ENCODE measurements at regions not wholly inside any gene's neighbourhood (a gene's known extent, or its start where the extent isn't known, plus 50 kb on each side); places are given as distances from the start of the nearest gene placed in this dataset.

DNA sequence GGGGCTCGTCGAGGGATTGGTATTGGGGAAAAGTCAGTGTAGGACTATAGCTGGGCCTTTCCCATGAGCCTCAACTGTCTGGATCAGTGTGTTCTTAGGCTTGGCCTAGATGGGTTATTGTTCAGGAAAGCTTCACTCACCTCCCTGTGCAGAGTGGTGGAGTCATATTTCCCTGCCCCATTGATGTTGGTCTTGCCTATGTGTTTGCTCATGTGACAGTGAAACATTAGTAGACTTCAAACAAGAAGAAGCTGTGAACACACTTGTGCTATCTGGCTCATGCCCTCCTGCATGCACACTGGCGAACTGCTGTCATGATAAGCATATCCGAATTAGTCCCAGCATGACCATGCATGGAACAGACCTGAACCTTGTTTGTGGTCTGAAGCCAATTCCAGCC, 171.1 kb downstream of the DHX35 start:
- DNase-seq (ENCODE audit: low read depth, low spot score) = no peak
- no peak overlapping the region for H3K27ac ChIP-seq

DNA sequence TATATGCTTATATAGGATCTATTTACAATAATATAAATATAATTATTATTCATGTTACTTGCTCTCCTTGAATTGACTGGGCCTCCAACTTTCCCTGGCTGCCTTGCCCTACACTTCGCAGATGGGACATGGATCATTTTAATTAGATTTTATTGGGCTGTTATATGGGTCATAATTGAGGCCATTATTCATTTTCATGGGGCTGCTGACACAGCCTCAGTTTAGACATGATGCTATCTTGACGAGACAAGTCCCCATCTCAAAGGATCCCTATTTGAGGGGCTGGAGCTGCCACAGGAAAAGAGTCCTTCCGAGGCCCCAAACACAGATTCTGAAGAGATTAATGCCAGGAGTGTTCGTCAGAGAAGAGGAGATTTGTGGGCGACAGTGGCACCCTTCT, 170.4 kb downstream of the DHX35 start:
- no peak overlapping the region for H3K27ac ChIP-seq
- no peak for DNase-seq (ENCODE audit: low read depth, low spot score)

DNA sequence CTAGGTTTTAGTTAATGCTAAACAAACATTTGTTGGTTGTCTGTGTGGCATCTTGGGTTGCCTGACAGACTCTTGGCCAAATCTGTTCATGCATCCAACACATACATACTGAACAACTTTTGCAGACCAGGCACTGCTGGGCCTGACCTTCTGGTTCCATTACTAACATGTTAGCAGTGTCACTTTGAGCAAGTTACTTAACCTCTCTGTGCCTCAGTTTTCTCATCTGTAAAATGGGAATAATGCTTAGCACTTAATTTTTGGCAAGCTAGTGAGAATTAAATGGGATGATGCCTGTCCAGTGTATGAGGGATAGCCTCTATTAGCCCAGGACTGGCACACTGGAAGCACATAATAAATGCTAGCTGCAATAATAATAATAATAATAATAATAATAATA, 169.9 kb downstream of the DHX35 start:
- DNase-seq (ENCODE audit: low read depth, low spot score) = no peak

GRCh38 chr20:39130627-39131026, 168.5 kb downstream of the DHX35 start:
- H3K27ac ChIP-seq = no peak overlapping the region
- DNase-seq (ENCODE audit: low read depth, low spot score) = no peak

More for the DNA sequence above, 169.9 kb downstream of the DHX35 start:
- H3K27ac ChIP-seq = no peak overlapping the region

DNA sequence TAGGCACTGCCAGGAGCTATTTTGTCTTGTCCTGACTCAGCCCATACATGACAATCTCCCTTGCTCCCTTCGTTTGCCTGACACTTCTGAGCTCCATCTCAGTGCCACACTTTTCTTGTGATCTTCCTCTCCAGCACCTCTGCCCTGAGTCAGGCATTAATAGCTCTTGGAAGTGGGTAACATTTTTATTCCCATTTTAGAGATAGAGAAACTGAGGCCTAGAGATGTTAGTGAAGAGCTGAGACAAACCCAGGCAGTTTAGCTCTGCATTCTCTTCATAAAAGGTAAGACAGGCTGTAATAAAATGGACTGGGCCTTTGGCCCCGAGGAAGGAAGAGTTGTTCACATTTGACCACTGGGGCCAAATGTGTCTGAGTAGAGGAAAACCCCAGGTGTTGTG, 167.4 kb downstream of the DHX35 start:
- no peak overlapping the region for H3K27ac ChIP-seq

DNA sequence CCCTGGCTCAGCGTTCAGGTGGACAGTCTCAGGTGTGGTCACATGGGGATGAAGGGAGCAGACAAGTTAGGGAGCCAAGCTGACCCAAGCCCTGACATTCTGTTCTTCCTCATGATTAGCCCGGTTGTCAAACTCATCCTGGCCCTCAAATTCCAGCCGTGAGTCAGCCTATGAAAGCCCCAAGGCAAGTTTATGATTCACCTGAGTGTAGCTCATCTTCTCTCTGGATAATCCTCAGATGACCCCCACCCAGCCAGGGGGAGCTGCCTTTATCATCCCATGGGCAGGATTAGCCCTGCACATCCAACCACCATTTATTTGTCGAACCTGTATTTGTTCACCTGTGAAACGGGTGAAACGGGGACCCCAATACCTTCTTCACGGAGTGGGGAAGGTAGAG, 161.9 kb downstream of the DHX35 start:
- no peak overlapping the region for H3K27ac ChIP-seq
- DNase-seq (ENCODE audit: low read depth, low spot score) = no peak

More for the DNA sequence above, 167.4 kb downstream of the DHX35 start:
- DNase-seq (ENCODE audit: low read depth, low spot score) = no peak

- no peak for DNase-seq (ENCODE audit: low read depth, low spot score)
Measured at GRCh38 chr20:39123185-39123557, 161.0 kb downstream of the DHX35 start.

DNA sequence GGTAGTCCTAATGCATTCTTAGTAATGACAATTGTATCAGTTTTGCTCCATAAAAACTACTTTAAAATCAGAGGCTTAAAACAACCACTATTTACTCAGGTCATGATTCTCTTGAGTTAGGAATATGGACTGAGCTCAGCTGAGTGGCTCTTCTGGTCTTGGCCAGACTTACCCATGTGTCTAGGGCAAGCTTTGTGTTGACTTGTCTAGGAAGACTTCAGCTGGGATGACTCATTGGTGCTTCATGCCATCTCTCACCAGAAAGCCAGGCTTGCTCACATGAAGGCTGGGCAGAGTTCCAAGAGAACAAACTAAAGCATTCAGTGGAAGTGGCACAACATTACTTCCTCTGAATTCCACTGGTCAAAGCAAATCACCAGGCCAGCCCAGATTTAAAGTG, 155.3 kb downstream of the DHX35 start:
- DNase-seq (ENCODE audit: low read depth, low spot score) = peak; percentile 83
- no peak overlapping the region for H3K27ac ChIP-seq

More at GRCh38 chr20:39123185-39123557, 161.0 kb downstream of the DHX35 start:
- H3K27ac ChIP-seq = no peak overlapping the region

DNA sequence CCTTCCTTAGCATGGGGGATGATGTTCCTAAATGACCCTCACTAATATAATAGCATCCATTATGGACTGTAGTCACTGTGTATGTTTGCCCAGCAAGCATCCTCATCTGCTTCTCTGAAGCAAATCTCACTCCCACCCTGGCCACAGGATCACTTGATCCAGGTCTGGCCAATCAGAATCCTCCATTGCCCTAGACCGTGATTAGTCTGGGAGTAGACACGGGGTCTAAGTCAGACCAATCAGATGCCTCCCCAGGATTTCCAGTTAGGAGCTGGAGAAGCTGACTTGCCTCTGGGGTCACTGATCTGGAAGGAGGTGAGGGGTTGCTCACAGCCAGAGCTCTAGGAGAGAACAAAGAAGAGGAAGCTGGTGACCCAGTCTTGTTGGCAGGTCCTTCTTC, 153.9 kb downstream of the DHX35 start:
- H3K27ac ChIP-seq = no peak overlapping the region
- no peak for DNase-seq (ENCODE audit: low read depth, low spot score)

GRCh38 chr20:39112178-39112743, 150.1 kb downstream of the DHX35 start:
- H3K27ac ChIP-seq = no peak overlapping the region
- DNase-seq (ENCODE audit: low read depth, low spot score) = no peak

GRCh38 chr20:39111359-39112177, 149.4 kb downstream of the DHX35 start:
- no peak for DNase-seq (ENCODE audit: low read depth, low spot score)

GRCh38 chr20:39110819-39111136, 148.6 kb downstream of the DHX35 start:
- H3K27ac ChIP-seq = no peak overlapping the region
- DNase-seq (ENCODE audit: low read depth, low spot score) = no peak

More at GRCh38 chr20:39111359-39112177, 149.4 kb downstream of the DHX35 start:
- no peak overlapping the region for H3K27ac ChIP-seq

DNA sequence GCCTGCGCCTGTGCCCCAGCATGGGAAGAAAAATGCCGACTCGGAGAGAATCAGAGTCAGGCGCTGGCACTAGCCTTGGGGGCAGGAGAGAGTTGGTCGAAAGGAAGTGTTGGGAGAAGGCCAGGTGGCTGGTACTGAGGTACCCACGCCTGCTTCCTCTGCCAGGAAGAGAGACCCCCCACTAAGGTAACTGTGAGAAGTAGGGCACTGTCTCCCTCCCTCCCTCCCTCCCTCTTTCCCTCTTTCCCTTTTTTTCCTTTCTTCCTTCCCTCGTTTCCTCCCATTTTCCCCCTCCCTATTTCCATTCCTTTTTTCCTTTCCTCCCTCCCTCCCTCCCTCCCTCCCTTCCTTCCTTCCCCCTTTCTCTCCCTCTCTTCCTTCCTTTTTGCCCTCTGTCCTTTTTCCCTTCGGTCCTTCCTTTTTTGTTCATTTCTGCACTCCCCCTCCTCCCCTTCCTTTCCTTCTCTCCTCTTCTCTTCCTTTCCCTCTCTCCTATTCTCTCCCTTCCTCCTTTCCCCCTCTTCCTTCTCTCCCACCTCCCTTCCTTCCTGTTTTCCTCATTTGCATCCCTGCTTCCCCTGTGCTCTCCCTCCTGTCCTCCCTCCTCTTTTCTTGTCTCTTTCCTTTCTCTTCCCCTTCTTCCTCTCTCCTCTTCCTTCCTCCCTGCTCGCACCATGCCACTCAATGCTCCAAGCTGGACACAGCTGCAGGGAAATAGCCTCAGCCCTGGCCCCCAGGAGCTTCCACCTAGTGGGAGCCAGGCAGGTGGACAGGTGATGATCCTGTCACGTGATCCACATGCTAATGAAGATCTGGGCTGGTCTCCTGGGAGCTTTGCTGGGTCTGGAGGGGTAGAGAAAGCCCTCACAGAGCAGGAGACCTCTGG, 148.0 kb downstream of the DHX35 start:
- no peak for DNase-seq (ENCODE audit: low read depth, low spot score)
- no peak overlapping the region for H3K27ac ChIP-seq

- no peak overlapping the region for H3K27ac ChIP-seq
- DNase-seq (ENCODE audit: low read depth, low spot score) = no peak
Measured at GRCh38 chr20:39108746-39109145, 146.6 kb downstream of the DHX35 start.

DNA sequence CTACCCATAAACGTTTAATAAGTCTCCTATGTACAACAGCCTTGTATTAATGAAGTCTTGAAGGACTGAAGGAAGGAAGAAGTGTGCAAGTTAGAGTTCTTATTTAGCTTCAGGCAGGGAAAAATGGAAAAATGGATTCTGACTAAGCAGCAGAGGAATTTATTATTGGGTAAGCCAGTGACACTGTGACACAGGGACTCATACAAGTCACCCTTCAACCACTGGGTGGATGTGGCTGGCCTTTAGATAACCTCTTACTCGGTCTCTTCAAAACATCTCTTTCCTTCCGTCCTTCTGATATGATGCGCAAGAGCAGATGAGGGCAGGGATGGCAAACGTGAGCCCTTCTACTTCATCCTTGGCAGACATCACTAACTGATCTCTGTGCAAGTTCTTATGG, 145.6 kb downstream of the DHX35 start:
- no peak for DNase-seq (ENCODE audit: low read depth, low spot score)
- H3K27ac ChIP-seq = no peak overlapping the region

DNA sequence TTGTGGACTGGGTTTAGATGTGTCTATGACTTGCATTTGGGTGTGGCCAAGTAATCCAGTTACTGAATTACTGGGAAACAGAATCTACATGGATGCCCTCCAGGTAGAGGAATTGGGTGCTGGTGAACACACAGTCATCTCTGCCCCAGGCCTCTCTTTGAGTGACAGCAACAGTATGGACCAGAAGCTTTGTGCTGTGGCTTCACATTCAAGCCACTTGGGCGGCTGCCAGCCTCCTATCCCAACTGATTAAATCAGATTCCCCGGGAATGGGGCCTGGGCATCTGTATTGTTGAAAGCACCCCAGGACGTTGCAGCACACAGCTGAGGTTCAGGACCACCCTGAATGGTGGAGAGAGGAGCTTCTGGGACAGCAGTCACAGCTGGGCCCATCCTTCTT, 144.6 kb downstream of the DHX35 start:
- no peak for DNase-seq (ENCODE audit: low read depth, low spot score)
- no peak overlapping the region for H3K27ac ChIP-seq

DNA sequence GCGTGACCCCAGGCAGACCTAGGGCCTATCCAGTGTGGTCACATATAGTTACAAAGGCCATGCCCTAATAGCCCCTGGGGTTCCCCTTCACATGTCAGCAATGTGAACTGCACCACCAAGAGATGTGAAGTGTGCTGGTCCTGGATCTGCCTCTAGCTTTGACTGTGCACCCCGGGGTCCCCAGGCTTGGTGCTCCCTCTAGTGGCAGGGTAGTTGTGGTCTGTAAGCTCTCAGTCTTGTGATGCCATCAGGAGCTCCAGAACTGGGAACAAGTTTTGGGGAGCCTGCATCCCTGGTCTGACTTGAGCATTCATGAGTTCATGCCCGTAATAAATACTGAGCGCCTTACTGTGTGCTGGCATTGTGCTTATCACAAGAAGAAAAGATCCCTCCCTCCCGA, 143.4 kb downstream of the DHX35 start:
- H3K27ac ChIP-seq = no peak overlapping the region
- DNase-seq (ENCODE audit: low read depth, low spot score) = no peak

DNA sequence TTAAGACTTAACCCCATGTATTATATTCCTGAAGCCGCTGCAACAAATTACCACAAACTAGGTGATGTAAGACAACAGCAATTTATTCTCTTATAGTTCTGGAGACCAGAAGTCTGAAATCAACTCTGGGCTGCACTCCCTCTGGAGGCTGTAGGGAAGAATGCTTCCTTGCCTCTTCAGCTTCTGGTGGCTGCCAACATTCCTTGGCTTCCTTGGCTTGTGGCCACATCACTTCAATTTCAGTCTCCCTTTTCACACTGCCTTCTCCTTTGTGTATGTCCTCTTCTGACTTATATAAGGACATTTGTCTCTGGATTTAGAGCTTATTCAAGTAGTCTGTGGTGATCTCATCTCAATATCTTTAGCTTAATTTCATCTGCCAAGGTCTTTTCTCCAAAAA, 141.6 kb downstream of the DHX35 start:
- H3K27ac ChIP-seq = no peak overlapping the region
- DNase-seq (ENCODE audit: low read depth, low spot score) = no peak

DNA sequence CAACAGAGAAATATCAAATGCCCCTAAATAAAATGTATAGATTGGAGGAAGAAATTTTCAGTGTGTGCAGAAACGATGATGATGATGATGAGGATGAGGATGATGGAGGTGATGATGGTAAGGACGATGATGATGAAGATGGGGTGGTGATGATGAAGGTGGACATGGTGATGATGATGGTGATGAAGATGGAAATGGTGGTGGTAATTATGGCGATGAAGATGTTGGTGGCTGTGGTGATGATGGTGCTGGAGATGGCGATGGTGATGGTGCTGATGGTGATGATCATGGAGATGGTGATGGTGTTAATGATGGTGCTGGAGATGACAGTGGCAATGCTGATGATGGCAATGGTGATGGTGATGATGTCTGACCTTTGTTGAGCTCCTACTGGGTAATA, 141.2 kb downstream of the DHX35 start:
- no peak for DNase-seq (ENCODE audit: low read depth, low spot score)
- H3K27ac ChIP-seq = no peak overlapping the region

- no peak overlapping the region for H3K27ac ChIP-seq
- DNase-seq (ENCODE audit: low read depth, low spot score) = no peak
Measured at GRCh38 chr20:39101895-39102294, 139.8 kb downstream of the DHX35 start.

- no peak for DNase-seq (ENCODE audit: low read depth, low spot score)
Measured at GRCh38 chr20:39100691-39101090, 138.5 kb downstream of the DHX35 start.

More at GRCh38 chr20:39100691-39101090, 138.5 kb downstream of the DHX35 start:
- H3K27ac ChIP-seq = no peak overlapping the region

Data from epithelial cell of prostate (primary cell).